Activated T-cell treated with anti-CD3 and anti-CD28 coated beads, Interleukin-2, amount 50 U/mL, for 72 hours (primary cell): ENCODE measurements at regions not wholly inside any gene's neighbourhood (a gene's known extent, or its start where the extent isn't known, plus 50 kb on each side); places are given as distances from the start of the nearest gene placed in this dataset.
A peak's percentile ranks its signal among the peaks of the same experiment; 100 is the strongest.
"Not testable (repeated sequence)": the region's sequence is repeated elsewhere in the genome, so short reads cannot be mapped to it uniquely, and the experiment has no call there.

Experiments used
- ATAC-seq, 2 donors: fragments of 150-1000 bp; cut with Tn5 transposase; replicated peaks in 1 of 2; 2 replicates each; pipeline ENCODE4 v1.10.0; 2021; ENCODE audit warnings: moderate library complexity in 2 of 2, mild to moderate bottlenecking in 1 of 2
- DNase-seq, 2 donors: peaks; one replicate each; pipeline ENCODE4 v3.0.0; 2021 to 2022; ENCODE audit warnings: mixed read lengths in 1 of 2
- H3K27ac Mint-ChIP-seq: one replicate; pipeline ENCODE4 v1.8.0; 2022; ENCODE audit warnings: mild to moderate bottlenecking, moderate library complexity, mixed read lengths
- H3K27me3 Mint-ChIP-seq: one replicate; pipeline ENCODE4 v1.8.0; 2022; ENCODE audit warnings: low read depth, mixed read lengths
- H3K36me3 Mint-ChIP-seq, 2 donors: one replicate each; pipeline ENCODE4 v1.8.0; 2022; ENCODE audit warnings: mixed read lengths in 2 of 2, mild to moderate bottlenecking in 1 of 2; ENCODE audit not compliant: insufficient read depth in 2 of 2
- H3K4me1 Mint-ChIP-seq: one replicate; pipeline ENCODE4 v1.8.0; 2022; ENCODE audit warnings: low read depth, mixed read lengths
- H3K4me3 Mint-ChIP-seq, 2 donors: one replicate each; pipeline ENCODE4 v1.8.0; 2022; ENCODE audit warnings: mild to moderate bottlenecking in 2 of 2, mixed read lengths in 2 of 2, moderate library complexity in 2 of 2
- H3K9me3 Mint-ChIP-seq, 2 donors: one replicate each; pipeline ENCODE4 v1.8.0; 2022; ENCODE audit warnings: mixed read lengths in 2 of 2

GRCh38 chr3:104044002-104044401 is 1322.7 kb upstream of the ALCAM start:
- no peaks in the 10 kb centered on the region for H3K4me1 Mint-ChIP-seq
- H3K4me3 Mint-ChIP-seq, result no peak overlapping the region
- DNase-seq, result no peak
- ATAC-seq, result no peak
- H3K27ac Mint-ChIP-seq, result no peak overlapping the region
- H3K27me3 Mint-ChIP-seq, result no peaks in the 10 kb centered on the region
- peaks cover 1 to 4% of the 10 kb centered on the region in 2 donors for H3K9me3 Mint-ChIP-seq
- no peaks in the 10 kb centered on the region for H3K36me3 Mint-ChIP-seq

- Mint-ChIP-seq H3K4me1 (no peaks in the 10 kb centered on the region), H3K27me3 (no peaks in the 10 kb centered on the region), H3K36me3 (no peaks in the 10 kb centered on the region), H3K27ac (no peak overlapping the region), H3K4me3 (no peak overlapping the region), H3K9me3 (peaks cover 0 to 6% of the 10 kb centered on the region in 2 donors)
- no peak for ATAC-seq
- DNase-seq, result no peak
These were observed 1300.1 kb upstream of the ALCAM start for GRCh38 chr3:104066658-104067057.

GRCh38 chr3:104069114-104069513 is 1297.6 kb upstream of the ALCAM start:
- H3K27ac Mint-ChIP-seq, result no peak overlapping the region
- ATAC-seq (no peak), DNase-seq (no peak)
- no peaks in the 10 kb centered on the region for H3K36me3 Mint-ChIP-seq
- H3K9me3 Mint-ChIP-seq, result peaks cover 1 to 7% of the 10 kb centered on the region in 2 donors
- no peaks in the 10 kb centered on the region for H3K27me3 Mint-ChIP-seq
- no peaks in the 10 kb centered on the region for H3K4me1 Mint-ChIP-seq
- H3K4me3 Mint-ChIP-seq, result no peak overlapping the region

- DNase-seq (no peak), ATAC-seq (no peak)
- no peak overlapping the region for H3K4me3 Mint-ChIP-seq
- H3K4me1 Mint-ChIP-seq, result no peaks in the 10 kb centered on the region
- H3K27me3 Mint-ChIP-seq, result no peaks in the 10 kb centered on the region
- peaks cover 1 to 7% of the 10 kb centered on the region in 2 donors for H3K9me3 Mint-ChIP-seq
- no peaks in the 10 kb centered on the region for H3K36me3 Mint-ChIP-seq
- no peak overlapping the region for H3K27ac Mint-ChIP-seq
These were observed 1295.8 kb upstream of the ALCAM start for GRCh38 chr3:104070906-104071305.

GRCh38 chr3:104080088-104080626 is 1286.6 kb upstream of the ALCAM start:
- Mint-ChIP-seq H3K27me3 (no peaks in the 10 kb centered on the region), H3K36me3 (no peaks in the 10 kb centered on the region), H3K27ac (no peak overlapping the region), H3K4me1 (no peaks in the 10 kb centered on the region), H3K9me3 (peaks cover 2 to 5% of the 10 kb centered on the region in 2 donors), H3K4me3 (no peak overlapping the region)
- no peak for DNase-seq
- no peak for ATAC-seq

- DNase-seq (no peak), ATAC-seq (no peak)
- Mint-ChIP-seq H3K9me3 (peaks cover 2 to 8% of the 10 kb centered on the region in 2 donors), H3K27ac (no peak overlapping the region), H3K4me3 (no peak overlapping the region), H3K4me1 (no peaks in the 10 kb centered on the region), H3K27me3 (no peaks in the 10 kb centered on the region), H3K36me3 (peaks cover 0 to 5% of the 10 kb centered on the region in 2 donors)
These were observed 1278.0 kb upstream of the ALCAM start for GRCh38 chr3:104088738-104089137.

GRCh38 chr3:104089987-104090386 is 1276.7 kb upstream of the ALCAM start:
- H3K36me3 Mint-ChIP-seq, ATAC-seq, H3K4me1 Mint-ChIP-seq, H3K27ac Mint-ChIP-seq, DNase-seq, H3K9me3 Mint-ChIP-seq, H3K4me3 Mint-ChIP-seq, H3K27me3 Mint-ChIP-seq: not testable (repeated sequence)

- no peak overlapping the region for H3K4me3 Mint-ChIP-seq
- H3K36me3 Mint-ChIP-seq, result no peaks in the 10 kb centered on the region
- no peak for ATAC-seq
- peaks cover 0 to 2% of the 10 kb centered on the region in 2 donors for H3K9me3 Mint-ChIP-seq
- H3K27me3 Mint-ChIP-seq, result no peaks in the 10 kb centered on the region
- H3K4me1 Mint-ChIP-seq, result no peaks in the 10 kb centered on the region
- DNase-seq, result no peak
- H3K27ac Mint-ChIP-seq, result no peak overlapping the region
These were observed 1265.0 kb upstream of the ALCAM start for GRCh38 chr3:104101736-104102135.

- Mint-ChIP-seq H3K9me3 (peaks cover 0 to 2% of the 10 kb centered on the region in 2 donors), H3K27ac (no peak overlapping the region), H3K27me3 (no peaks in the 10 kb centered on the region), H3K4me1 (no peaks in the 10 kb centered on the region), H3K4me3 (no peak overlapping the region), H3K36me3 (no peaks in the 10 kb centered on the region)
- ATAC-seq (peak in 1 of 2 donors; percentile 7), DNase-seq (peak; percentile 1 to 2)
These were observed 1264.3 kb upstream of the ALCAM start for GRCh38 chr3:104102386-104102785.

- ATAC-seq, result no peak
- peaks cover 0 to 2% of the 10 kb centered on the region in 2 donors for H3K9me3 Mint-ChIP-seq
- no peaks in the 10 kb centered on the region for H3K4me1 Mint-ChIP-seq
- no peaks in the 10 kb centered on the region for H3K36me3 Mint-ChIP-seq
- no peaks in the 10 kb centered on the region for H3K27me3 Mint-ChIP-seq
- no peak for DNase-seq
- no peak overlapping the region for H3K27ac Mint-ChIP-seq
- no peak overlapping the region for H3K4me3 Mint-ChIP-seq
These were observed 1260.4 kb upstream of the ALCAM start for GRCh38 chr3:104106276-104106675.

GRCh38 chr3:104108522-104108921 is 1258.2 kb upstream of the ALCAM start:
- Mint-ChIP-seq H3K9me3 (peaks cover 0 to 4% of the 10 kb centered on the region in 2 donors), H3K4me1 (no peaks in the 10 kb centered on the region), H3K27me3 (no peaks in the 10 kb centered on the region), H3K36me3 (peaks cover 0 to 3% of the 10 kb centered on the region in 2 donors), H3K27ac (no peak overlapping the region), H3K4me3 (no peak overlapping the region)
- DNase-seq (no peak), ATAC-seq (no peak)

- no peak for ATAC-seq
- H3K9me3 Mint-ChIP-seq, result peaks cover 0 to 9% of the 10 kb centered on the region in 2 donors
- H3K27me3 Mint-ChIP-seq, result no peaks in the 10 kb centered on the region
- no peak overlapping the region for H3K27ac Mint-ChIP-seq
- DNase-seq, result no peak
- no peaks in the 10 kb centered on the region for H3K4me1 Mint-ChIP-seq
- H3K36me3 Mint-ChIP-seq, result no peaks in the 10 kb centered on the region
- H3K4me3 Mint-ChIP-seq, result no peak overlapping the region
These were observed 1240.2 kb upstream of the ALCAM start for GRCh38 chr3:104126463-104126862.

- H3K36me3 Mint-ChIP-seq, result no peaks in the 10 kb centered on the region
- H3K4me3 Mint-ChIP-seq, result no peak overlapping the region
- H3K27ac Mint-ChIP-seq, result no peak overlapping the region
- H3K4me1 Mint-ChIP-seq, result no peaks in the 10 kb centered on the region
- H3K9me3 Mint-ChIP-seq, result peaks cover 0 to 9% of the 10 kb centered on the region in 2 donors
- no peaks in the 10 kb centered on the region for H3K27me3 Mint-ChIP-seq
- DNase-seq (no peak), ATAC-seq (no peak)
These were observed 1239.7 kb upstream of the ALCAM start for GRCh38 chr3:104126864-104127553.

GRCh38 chr3:104127830-104128229 is 1238.9 kb upstream of the ALCAM start:
- Mint-ChIP-seq H3K27me3 (no peaks in the 10 kb centered on the region), H3K4me1 (no peaks in the 10 kb centered on the region), H3K36me3 (no peaks in the 10 kb centered on the region), H3K27ac (no peak overlapping the region), H3K4me3 (no peak overlapping the region), H3K9me3 (peaks cover 0 to 9% of the 10 kb centered on the region in 2 donors)
- DNase-seq (no peak), ATAC-seq (no peak)
